H7 (cell line): ENCODE measurements at regions not wholly inside any gene's neighbourhood (a gene's known extent, or its start where the extent isn't known, plus 50 kb on each side); places are given as distances from the start of the nearest gene placed in this dataset.
"Not testable (repeated sequence)": the region's sequence is repeated elsewhere in the genome, so short reads cannot be mapped to it uniquely, and the experiment has no call there.

Source experiments
- DNase-seq: peaks from one replicate; pipeline ENCODE4 v3.0.0; 2012
- H3K27me3 ChIP-seq: 2 replicates; pipeline ENCODE4 v1.6.0; 2011; ENCODE audit warnings: mild to moderate bottlenecking, low read length; ENCODE audit not compliant: control insufficient read depth, insufficient read depth
- H3K36me3 ChIP-seq: replicated peaks from 2 replicates; pipeline ENCODE4 v1.5.1; 2011; ENCODE audit warnings: low read length; ENCODE audit not compliant: control insufficient read depth, insufficient read depth
- H3K4me3 ChIP-seq: 2 replicates; pipeline ENCODE4 v1.5.1; 2011; ENCODE audit warnings: low read depth, mild to moderate bottlenecking, control low read depth, low read length, moderate library complexity; ENCODE audit not compliant: insufficient read depth

DNA sequence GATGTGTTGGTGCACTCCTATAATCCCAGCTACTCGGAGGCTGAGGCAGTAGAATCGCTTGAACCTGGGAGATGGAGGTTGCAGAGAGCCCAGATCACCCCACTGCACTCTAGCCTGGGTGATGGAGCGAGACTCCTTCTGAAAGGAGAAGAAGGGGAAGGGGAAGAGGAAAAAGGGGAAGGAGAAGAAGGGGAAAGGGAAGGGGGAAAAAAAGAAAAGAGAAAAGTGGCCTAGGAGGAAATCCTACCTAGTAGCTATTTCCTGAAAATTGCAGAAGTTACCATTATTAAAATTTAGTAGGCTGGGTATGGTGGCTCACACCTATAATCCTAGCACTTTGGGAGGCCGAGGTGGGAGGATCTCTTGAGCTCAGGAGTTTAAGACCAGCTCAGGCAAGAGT lies 67.4 kb downstream of the ARRDC3 start:
- no peak for DNase-seq
- H3K36me3 ChIP-seq: no peaks in the 10 kb centered on the region
- no peaks in the 10 kb centered on the region for H3K27me3 ChIP-seq
- H3K4me3 ChIP-seq: no peak overlapping the region

DNA sequence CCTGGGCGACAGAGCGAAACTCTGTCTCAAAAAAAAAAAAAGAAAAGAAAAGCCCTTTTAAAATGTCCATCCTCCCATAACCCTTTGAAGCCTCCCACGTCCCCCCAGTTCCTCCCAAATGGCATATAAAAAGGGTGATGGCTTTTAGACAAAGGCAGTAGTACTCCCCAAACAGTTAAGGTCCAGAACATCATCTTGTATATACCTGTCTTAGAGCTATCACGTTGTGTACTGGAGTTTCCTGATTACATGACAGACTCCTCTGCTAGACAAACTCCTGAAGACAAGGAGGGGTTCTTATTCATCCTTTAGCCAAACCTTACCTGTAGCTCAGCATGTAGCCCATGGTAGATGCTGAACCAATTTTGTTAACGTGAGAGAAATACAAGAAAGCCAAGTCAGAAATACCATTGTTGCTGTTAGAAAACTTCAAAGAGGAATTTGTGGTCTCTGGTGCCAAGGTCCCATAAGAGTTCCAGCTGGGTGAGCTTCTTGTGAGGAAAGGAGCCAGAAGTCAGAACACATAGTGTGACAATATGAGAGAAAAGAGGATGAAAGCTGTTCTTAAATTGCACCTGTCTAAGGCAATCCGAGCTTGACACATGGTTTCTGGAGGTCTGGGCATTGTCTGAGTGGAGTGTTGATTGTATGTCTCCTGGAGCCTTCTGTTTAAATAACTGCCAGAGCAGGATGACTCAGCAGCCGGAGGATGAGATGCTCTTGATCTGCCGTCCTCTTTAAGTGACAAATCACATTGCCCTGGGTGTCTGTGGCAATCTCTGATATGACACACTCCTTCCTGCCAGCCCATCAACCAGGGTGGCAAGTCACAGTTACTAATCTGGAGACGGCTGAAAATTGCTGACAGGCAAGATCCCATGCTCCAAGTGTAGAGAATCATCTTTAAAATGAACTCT lies 69.1 kb downstream of the ARRDC3 start:
- no peak for DNase-seq
- H3K4me3 ChIP-seq: no peak overlapping the region
- H3K27me3 ChIP-seq: no peaks in the 10 kb centered on the region
- no peaks in the 10 kb centered on the region for H3K36me3 ChIP-seq

DNA sequence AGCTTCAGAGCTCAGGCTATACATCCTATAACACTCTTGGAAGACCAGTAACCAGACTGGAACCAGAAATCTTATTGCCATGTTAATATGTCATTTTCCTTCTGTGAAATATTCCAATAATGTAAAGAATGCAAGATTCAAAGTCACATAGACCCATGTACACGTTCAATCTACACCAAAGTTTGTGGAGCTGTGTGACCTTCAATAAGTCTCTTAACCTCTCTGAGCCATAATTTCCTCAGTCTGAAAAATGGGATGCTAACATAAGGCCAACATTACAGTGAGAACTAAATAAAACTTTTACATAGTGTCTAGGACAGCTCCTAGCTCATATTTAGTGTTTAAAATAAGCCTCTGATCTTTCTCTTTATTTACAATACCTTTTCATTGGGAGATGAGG lies 70.4 kb downstream of the ARRDC3 start:
- no peaks in the 10 kb centered on the region for H3K36me3 ChIP-seq
- no peak overlapping the region for H3K4me3 ChIP-seq
- no peaks in the 10 kb centered on the region for H3K27me3 ChIP-seq
- no peak for DNase-seq

DNA sequence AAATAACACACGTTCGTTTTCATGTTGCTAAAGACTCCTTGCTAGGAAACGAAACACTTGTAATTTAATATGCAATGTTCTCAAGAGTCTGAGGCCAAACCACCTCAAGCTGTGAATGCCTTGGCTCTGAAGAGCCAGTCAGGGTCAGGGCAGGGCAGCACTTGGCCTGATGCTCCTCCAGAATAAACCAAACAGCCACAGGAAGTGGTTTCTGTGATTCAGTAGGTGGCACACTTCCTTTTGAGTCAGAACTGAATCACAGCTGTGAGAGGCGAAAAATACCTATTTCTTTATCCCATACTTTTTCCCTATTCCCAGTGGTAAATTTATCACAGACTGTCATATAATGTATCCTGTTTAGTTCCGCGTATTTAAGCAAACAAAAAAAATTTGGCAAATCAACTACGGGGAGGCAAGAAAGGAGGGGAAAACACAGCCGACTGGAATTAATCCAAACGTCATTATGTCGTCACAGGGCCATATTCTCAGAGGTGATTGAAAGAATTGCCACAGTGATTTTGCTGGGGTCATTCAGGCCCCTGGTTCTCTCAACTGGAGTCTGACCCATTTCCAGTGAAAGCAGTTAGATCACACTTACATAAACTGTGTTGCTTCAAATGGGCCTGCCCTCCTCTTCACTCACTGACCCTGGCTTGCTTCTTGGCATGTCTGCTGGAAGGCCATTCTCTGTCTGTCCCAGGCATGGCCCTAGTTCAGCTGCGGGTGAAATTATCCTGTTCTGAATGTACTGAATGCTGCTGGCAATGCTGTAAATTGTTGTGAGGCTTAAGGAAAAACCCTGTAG lies 71.2 kb downstream of the ARRDC3 start:
- no peak overlapping the region for H3K4me3 ChIP-seq
- no peaks in the 10 kb centered on the region for H3K36me3 ChIP-seq
- DNase-seq: no peak
- no peaks in the 10 kb centered on the region for H3K27me3 ChIP-seq

DNA sequence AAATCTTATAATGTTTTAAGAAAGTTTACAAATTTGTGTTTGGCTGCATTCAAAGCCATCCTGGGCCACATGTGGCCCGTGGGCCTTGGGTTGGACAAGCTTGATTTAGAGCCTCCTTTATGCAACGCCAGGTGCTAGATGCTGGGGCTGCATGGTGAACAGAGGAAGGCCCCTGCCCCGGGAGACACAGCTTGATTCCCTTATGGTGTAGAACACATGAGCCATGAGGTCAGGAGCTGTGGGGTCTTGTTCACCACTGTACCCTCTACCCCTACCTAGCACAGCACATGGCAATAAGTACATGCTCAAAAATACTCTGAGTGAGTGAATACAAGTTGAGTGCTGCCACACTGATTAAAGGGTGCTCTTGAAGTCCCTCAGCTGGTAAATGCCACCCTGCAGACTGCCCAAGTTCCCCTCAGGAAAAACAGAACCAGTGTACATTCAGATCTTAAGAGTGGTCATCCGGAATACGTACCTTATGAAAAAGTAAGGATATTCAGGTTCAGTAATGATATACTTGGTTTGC lies 71.9 kb downstream of the ARRDC3 start:
- DNase-seq: no peak
- Histone ChIP-seq H3K36me3 (no peaks in the 10 kb centered on the region), H3K27me3 (no peaks in the 10 kb centered on the region), H3K4me3 (no peak overlapping the region)

DNA sequence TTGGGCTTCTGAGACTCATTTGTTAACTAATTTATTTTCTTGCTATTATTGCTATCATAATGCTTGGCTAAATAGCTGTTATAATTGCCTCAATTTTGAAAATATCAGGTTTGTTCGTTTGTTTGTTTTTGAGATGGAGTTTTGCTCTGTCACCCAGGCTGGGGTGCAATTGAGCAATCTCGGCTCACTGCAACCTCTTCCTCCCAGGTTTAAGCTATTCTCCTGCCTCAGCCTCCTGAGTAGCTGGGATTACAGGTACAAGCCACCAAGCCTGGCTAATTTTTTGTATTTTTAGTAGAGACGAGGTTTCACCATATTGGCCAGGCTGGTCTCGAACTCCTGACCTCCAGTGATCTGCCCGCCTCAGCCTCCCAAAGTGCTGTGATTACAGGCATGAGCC lies 75.0 kb downstream of the ARRDC3 start:
- H3K27me3 ChIP-seq, DNase-seq, H3K4me3 ChIP-seq, H3K36me3 ChIP-seq: not testable (repeated sequence)

DNA sequence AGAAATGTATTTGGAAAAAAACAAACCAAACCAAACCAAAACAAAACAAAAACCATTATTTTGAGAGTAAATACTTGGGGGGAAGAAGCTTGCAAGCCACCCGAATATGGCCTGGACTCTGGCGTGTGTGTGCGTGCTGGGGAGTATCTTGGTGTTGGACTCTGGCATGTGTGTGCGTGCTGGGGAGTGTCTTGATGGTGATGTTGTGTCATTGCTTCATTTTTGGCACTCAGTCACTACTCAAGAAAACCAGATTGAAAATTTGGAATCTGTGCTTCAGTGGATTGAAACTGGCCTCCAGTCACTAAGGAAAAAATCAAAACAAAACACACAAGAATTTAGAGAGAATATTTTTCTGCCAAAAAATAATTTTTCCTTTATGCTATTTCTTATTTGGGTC lies 76.1 kb downstream of the ARRDC3 start:
- no peaks in the 10 kb centered on the region for H3K27me3 ChIP-seq
- no peak for DNase-seq
- no peak overlapping the region for H3K4me3 ChIP-seq
- H3K36me3 ChIP-seq: no peaks in the 10 kb centered on the region

DNA sequence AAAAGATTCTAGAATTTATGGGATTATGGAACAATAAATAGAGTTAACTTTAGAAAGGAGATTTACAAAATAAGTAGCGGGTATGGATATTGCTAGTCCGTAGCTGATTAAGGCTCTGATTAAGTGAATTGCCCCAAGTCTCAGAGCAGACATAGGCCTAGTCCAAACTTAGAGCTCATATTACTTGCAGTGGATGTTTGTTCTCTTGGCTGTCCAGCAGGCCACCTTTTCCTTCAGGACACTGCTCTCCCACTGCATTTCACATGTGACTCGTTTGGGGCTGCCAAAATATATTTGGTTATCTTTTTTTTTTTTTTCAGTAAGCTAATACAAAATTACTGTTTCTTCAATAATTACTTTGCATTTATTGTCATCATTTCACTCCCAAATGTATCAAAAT lies 76.6 kb downstream of the ARRDC3 start:
- no peaks in the 10 kb centered on the region for H3K36me3 ChIP-seq
- no peaks in the 10 kb centered on the region for H3K27me3 ChIP-seq
- no peak overlapping the region for H3K4me3 ChIP-seq
- no peak for DNase-seq

DNA sequence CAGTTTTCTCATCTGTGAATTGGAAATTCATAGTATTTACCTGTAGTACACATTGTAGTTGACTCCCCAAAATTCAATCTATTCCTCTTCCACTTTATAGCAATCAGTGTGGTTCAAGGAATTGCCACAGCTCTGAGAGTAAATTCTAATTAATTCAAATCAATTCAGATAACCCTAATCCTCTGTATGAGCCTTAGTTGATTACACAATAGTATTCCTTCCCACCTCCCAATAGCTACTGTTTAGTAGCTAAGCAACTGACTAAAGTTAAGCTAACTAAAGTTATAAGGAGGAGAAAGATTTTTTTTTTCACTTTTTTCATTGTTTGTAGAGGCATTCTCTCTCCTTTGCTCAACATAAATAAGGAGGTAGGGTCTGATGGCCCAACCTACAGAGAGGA lies 77.5 kb downstream of the ARRDC3 start:
- H3K36me3 ChIP-seq: no peaks in the 10 kb centered on the region
- DNase-seq: no peak
- H3K27me3 ChIP-seq: no peaks in the 10 kb centered on the region
- no peak overlapping the region for H3K4me3 ChIP-seq

DNA sequence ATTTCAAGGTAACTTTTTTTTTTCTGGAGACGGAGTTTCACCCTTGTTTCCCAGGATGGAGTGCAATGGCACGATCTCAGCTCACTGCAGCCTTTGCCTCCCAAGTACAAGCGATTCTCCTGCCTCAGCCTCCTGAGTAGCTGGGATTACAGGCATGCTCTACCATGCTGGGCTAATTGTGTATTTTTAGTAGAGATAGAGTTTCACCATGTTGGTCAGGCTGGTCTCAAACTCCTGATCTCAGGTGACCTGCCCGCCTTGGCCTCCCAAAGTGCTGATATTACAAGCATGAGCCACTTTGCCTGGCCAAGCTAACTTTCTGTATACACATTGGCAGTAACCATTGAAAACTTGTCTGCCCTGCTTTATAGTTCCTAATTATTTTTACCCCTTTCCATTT lies 79.1 kb downstream of the ARRDC3 start:
- H3K4me3 ChIP-seq, H3K27me3 ChIP-seq, DNase-seq, H3K36me3 ChIP-seq: not testable (repeated sequence)

DNA sequence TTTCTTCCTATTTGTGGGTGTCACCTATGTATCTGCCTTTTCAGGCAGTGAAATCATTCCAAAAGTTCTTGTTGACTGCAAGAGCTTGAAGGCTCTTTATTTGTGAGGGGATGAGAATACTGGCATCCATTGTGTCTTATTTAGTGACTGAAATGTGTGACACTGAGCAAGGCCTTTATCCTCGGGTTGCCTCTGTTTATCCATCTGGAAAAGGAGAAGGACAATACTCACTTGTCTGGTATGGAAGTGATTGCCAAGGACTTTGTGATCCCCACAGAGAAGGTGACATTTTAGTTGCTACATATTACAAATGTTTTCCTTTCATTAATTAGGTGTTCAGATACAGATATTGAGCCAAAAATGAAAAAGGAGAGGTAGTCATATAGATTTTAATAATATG lies 80.2 kb downstream of the ARRDC3 start:
- no peaks in the 10 kb centered on the region for H3K27me3 ChIP-seq
- H3K4me3 ChIP-seq: no peak overlapping the region
- no peaks in the 10 kb centered on the region for H3K36me3 ChIP-seq
- DNase-seq: no peak

DNA sequence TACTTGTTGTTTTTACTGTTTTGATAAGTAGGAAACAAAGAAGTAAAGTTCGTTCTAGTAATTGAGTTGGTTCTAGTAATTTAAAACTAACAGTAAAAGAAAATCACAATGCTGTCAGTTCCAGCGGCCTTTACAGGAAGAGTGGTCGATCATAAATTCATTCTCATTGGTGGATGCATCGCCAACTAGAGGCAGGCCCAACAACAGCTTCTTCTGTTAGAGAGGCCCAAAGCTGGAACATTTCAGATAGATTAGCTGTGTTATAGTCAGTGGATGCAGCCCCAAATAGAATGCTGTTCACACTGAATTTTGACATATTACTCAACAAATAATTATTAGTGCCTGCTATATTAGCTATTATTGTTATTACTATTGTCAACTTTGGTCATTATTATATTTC lies 80.8 kb downstream of the ARRDC3 start:
- no peak for DNase-seq
- Histone ChIP-seq H3K36me3 (no peaks in the 10 kb centered on the region), H3K27me3 (no peaks in the 10 kb centered on the region), H3K4me3 (no peak overlapping the region)

DNA sequence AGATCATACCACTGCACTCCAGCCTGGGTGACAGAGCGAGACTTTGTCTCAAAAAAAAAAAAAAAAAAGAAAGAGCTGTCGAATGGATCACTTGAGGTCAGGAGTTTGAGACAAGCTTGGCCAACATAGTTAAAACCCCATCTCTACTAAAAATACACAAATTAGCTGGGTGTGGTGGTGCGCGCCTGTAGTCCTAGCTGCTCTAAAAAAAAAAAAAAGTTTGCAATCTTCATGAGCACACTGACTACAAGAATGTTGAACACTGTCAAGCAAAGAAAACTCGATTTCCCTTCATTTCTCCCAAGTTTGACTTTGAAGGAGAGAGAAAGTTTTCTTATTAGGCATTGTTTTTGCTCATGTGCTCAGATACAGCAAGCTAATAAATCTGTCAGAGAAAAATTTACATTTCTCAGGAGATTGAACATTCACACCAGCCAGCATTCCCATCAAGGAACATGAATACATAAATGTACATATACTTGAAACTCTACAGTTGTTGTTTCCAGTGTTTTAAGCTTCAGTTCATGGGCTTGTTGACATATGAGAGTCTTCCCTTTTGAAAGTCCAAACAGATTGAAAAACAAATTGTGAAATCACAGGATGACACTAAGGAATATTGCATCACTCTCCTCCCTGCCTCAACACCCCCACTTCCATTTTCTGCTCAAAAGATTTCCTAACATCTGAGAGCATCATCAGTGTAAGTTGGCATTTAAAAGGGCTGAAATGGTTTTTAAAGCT lies 81.8 kb downstream of the ARRDC3 start:
- no peaks in the 10 kb centered on the region for H3K36me3 ChIP-seq

DNA sequence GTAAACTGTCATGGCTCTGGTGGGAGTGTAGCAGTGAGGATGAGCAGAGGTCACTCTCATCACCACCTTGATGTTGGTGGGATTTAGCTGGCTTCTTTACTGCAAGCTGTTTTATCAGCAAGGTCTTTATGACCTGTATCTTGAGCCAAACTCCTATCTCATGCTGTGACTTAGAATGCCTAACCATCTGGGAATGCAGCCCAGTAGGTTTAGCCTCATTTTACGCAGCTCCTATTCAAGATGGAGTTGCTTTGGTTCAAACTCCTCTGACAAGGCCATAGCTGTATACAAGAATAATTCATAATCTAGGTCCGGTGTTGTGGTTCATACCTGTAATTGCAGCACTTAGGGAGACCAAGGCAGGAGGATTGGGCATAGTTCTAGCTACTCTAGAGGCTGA lies 85.1 kb downstream of the ARRDC3 start:
- Histone ChIP-seq H3K27me3 (no peaks in the 10 kb centered on the region), H3K4me3 (no peak overlapping the region), H3K36me3 (no peaks in the 10 kb centered on the region)
- no peak for DNase-seq

More for the DNA sequence above, 81.8 kb downstream of the ARRDC3 start:
- no peak overlapping the region for H3K4me3 ChIP-seq
- no peak for DNase-seq
- H3K27me3 ChIP-seq: no peaks in the 10 kb centered on the region
